Stimulated activated CD4-positive, alpha-beta T cell treated with anti-CD3 and anti-CD28 coated beads, Interleukin-4, amount 100 ng/mL, for 4 hours (primary cell): ENCODE measurements at regions not wholly inside any gene's neighbourhood (a gene's known extent, or its start where the extent isn't known, plus 50 kb on each side); places are given as distances from the start of the nearest gene placed in this dataset.

ENCODE experiments used
- DNase-seq, 2 experiments: peaks; one replicate each; pipeline ENCODE4 v3.0.0-alpha.2; 2020

DNA sequence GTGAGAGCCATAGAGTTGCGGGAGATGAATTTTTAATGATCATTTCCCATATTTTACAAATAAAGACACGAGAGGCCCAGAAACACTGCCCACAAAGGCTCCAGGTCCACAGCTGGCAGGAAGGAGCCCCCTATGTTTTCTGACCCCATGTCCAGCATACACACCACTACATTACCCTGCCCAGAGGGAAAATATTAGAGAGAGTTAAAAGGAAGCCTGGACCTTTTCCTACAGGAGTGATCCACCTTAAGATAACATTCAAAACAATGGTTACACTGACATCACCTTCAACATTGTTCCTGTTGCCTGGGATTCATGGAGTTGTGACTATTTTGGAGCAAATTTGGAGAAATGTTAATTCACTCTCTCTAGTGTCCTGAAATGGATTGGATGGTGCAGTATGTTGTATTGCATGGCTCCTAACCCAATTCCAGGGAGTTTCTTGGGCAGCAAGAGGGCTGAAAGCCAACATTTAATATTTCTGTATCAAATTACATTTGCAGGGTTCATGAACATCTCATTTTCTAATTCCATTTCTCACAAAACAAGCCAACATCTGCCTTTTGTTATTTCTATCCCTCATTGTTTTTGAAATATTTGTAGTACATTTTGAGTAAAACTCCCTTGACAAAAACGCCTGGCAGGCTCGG, 172.5 kb downstream of the DLEU7 start:
- DNase-seq = no peak

DNA sequence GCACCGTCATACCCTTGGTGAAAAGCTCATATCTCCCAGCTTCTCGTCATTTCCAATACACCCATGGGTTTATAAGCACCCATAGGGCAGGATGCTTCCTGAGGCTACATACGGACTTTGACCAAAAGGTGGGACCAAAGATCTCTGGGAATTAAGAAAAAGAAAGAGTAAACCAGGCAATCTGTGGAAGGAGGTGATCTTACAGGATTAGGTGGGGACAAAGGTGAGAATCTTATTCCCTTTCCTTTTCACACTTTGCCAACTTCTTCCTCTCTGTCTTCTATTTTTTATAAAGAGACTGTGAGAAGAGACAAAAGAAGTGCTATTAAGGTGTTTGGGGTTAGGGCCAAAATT, 172.0 kb downstream of the DLEU7 start:
- no peak for DNase-seq

DNA sequence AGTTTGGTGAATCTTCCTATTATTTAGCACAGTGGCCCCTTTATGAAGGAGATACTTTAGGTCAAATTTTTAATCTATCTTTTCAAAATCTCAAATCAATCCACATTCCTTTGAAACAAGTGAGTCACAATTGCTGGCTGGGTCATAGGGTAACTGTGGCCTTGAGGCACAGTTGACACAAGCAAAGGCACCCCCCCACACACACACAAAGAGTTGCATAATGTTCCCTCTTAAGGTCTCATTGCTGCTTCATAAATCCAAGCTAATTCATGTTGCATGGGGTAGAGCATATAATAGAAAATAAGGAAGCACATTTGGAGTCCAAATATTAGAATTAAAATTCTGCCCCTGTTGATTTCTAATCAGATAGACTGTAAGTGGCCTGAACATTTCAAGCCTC, 171.5 kb downstream of the DLEU7 start:
- DNase-seq = no peak

DNA sequence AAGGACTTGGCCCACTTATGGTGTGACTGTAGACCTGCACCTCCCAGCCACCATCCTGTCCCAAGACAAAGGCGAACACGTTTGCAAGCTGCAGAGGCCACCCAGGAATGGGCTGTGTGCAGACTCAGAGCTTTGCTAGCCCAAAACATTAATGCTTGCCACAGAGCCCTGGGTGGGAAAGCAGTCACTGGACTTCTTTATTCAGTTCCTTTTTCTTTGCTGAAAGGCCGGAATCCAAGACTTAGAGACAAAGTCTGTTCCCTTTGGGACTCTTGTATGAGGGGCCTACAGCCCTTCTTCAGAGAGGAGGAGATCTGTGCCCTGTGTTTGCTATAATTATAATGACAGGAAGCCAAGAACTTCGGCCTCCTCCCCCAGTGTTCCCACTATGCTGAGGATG, 167.8 kb downstream of the DLEU7 start:
- DNase-seq = no peak

DNA sequence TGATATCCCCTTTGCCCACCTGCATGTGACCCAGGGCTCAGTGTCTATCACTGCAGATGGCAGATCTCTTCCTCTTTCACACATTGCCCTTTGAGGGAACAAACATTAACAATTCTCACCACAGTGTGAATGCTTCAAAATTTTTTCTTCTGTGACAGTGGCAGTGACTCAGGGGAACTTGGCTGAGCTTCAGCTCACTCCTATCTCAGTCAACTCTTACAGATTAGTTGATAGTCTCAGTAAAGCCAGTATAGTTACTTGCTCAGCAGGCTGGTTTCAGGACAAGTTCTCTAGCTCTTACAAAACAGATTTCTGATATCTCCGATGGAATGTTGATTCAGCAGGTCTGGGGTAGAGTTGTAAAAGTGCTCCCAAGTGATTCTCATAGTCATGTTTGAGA, 166.9 kb downstream of the DLEU7 start:
- DNase-seq = no peak

DNA sequence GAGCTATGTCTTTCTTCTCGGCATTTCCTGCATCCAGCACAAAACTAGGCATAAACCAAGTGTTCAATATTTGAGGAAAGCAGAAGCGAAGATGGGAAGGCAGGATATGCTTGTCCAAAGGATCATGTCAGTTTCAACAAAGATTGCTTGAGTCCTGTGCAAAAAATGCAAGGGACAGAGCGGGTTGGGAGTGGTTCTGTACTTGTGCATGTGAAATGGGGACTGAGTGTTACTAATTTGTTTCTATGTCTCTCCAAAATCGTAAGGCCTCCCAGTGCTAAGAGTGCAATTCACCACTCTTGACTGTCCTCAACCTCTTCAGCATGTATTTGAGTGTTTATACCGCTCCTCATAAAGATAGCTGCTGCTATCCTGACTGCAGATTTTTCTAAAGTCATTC, 166.2 kb downstream of the DLEU7 start:
- no peak for DNase-seq

DNA sequence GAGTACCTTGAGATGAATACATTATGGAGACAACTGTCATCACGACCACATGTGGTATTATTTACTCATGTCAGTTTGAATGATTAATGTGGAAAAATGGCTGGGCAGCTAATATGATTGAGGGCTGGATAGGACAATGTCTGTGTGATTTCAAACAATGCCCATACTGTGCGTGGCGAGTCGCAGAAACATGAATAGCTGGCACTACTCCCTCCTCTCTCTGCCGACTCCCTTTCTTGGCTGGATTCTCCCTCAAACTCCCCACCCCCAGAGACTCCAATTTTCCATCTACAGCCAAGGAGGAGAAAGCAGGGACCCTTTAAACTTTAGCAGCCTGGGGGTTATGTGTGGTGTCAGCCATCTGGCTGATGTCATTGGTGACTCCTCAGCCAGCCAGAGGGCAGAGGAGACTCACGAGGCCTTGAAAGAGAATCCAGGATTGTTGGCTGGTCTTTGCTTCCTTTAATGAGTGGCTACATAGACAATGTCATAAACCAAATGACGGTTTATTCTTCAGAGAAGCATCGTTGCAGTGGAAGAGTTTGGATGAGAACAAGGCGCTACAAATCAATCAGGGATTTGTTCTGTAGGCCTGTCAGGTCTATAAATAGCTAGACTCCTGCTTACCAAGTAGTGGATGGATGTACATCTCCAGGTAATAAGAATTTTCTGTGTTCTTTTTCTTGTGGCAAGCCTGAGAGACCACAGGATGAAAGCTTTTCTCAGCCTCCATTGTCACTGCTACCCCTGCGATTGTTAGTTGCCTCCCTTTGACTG, 165.6 kb downstream of the DLEU7 start:
- DNase-seq = no peak

DNA sequence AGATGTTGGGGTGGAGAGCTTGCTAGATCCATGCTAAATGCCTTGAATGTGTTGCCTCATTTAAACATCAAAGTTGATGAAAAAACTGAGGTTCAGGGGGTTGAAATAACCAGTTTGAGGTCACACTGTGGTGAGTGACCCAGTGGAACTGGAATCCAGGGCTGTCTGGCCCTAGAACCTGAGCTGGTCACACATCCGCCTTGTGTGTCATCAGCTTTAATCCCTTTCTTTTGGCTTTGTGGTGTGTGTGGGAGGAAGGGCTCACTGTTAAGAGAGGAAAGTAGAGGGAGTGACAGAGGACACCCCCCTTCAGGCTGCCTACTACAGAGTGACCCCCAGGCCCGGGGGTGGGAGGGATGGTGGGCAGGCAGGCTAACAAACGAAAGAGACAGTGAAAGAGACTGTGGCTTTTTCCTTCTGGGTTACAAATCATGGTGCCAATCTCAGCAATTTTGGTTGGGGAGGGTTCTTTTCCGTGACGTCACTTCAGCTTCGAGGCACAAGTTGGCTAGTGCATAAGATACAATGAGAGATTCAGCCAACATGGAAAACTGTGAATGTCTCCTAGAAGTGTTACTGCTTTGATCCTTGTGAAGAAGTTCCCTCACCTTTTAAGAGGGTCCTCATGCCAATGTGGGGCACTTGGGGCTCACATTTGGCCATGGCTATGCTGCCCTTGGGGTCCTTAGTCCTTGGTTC, 164.9 kb downstream of the DLEU7 start:
- DNase-seq = no peak

DNA sequence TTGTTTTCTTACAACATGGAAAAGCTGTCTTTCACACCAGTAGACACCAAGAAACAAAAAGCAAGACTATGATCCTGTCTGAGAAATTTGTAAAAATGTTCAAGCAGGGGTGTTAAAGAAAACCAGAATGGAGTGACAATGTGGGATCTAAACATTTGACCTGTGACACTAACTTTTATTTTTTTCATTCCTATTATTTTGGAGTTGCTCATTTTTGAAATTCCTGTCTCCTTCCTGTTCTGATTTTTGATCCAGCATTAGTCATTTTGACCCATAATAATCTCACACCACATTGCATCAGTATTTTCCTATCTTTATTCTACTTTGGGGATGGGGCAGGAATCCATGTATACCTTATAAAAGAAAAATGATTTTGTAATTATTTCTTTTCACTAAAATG, 164.2 kb downstream of the DLEU7 start:
- DNase-seq = no peak

DNA sequence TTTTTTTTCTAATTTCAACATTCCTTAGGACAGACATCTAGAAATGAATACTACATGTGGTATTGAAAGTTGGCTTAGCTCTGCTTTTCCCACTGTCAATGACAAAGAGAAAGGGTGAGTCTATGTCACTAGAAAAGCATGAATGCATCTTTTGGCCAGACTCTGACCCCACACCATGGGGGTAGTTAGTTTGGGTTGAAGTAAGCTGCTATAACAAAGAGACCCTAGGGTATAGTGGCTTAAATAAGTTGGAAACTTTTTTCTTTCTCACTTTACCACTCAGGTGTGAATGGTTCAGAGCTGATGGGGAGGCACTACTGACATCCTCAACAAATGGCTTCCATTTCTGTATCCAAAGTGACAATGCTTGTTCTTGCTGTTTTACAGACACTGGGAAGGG, 161.5 kb downstream of the DLEU7 start:
- DNase-seq = no peak

DNA sequence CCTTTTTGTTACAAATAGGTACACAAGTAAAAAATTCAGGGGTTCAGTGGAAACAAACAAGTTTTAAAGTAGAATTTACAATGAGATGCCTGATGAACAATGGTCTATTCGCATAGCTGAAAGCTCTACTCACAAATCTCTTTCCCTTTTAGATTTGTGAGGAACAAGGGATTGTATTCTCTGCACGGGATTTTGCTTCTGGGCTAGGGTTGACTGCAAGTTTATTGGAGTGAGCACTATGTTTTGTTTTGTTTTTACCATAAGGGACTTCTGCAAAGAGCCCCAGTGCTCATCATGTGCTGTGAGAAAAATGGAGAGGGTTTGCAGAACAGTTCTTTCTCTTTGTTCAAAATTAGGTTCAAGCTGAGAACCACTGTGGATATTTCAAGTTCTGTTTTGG, 160.5 kb downstream of the DLEU7 start:
- DNase-seq = no peak

DNA sequence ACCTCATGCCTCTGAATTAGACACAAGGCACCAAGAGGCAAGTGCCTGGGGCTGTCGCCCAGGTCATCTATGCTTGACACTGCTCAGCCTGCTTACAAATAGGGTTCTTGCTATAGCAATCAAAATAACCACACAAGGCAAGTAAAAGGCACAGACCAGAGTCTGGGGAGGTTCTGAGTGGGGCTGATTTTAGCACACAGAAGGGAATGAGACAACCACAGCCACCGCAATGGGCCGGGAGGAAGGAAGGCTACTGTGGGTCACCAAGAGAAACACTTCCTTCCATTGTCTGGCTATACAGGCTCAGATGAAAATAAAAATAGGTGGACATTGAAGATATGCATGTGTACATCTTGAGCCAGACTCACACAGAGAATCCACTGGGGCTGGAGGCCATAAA, 159.1 kb downstream of the DLEU7 start:
- no peak for DNase-seq

DNA sequence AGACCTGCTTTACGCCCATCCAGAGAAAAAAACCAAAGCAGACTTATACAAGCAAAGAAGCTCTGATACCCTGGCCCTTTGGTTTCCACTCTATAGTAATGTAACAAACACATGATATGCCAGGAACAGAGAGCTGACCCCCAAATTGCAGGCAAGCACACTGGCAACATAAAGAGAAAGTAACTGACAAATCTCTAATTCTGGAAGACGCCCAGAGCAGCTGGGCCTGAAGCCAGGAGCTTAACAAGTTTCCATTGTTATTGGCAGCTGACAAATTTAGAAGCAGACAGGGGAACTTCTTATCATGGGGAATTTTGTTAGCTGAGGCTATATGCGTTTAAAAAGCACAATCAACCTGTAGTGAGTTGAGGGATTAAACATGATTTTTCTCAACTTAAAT, 158.0 kb downstream of the DLEU7 start:
- DNase-seq = no peak

DNA sequence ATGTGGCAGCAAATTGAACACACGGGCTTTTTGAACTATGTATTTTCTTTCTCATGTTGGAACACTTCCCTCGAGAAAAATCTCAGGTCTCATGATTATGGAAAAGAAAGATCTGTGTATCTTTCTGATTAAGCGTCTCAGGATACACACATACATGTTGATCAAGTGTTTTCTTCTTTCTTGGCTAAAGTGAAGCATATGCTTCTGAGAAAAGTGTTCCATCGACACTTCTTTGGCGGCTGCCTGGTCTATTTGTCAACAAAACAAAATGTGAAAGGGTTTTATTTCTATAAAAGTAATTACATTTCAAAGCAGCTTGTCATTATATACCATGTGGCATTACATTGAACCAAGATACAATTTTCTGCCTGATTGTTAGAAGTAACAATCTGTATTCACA, 157.5 kb downstream of the DLEU7 start:
- no peak for DNase-seq

DNA sequence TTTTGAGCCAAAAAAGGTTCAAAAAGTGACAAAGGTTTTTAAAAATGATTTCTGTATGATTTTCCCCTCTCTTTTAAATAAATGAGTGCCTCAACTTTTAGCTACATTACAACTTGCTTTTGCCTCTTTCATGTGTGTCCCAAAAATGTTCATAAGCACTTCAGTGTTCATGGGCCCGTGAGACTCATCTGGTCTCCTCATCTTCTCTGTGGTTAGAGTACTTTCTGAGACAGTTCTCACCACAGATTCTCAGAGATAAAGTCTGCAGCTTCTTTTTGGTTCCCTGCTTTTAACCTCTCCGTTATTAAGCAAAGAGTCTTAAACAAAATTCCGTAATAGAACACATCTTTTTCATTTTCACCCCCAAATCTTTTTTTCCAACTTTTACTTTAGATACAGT, 156.9 kb downstream of the DLEU7 start:
- DNase-seq = no peak

DNA sequence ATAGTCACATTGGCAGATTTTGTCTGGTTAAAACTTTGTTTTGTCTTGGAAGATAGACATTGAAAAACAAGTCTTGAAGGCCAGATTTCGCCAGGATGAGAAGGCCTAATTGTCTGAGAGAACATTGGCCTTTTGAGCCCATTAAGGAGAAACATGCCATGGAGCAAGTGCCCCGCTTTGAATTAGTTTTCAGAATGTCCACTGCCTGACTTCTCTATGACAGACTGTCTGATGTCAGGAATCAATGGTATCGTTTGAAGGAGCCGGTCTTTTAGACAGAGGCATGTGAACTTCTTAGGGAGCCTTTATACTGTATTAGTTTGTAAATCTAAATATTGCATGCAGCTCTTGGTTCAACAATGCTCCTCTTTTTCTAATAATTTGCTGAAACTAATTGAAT, 155.9 kb downstream of the DLEU7 start:
- no peak for DNase-seq

DNA sequence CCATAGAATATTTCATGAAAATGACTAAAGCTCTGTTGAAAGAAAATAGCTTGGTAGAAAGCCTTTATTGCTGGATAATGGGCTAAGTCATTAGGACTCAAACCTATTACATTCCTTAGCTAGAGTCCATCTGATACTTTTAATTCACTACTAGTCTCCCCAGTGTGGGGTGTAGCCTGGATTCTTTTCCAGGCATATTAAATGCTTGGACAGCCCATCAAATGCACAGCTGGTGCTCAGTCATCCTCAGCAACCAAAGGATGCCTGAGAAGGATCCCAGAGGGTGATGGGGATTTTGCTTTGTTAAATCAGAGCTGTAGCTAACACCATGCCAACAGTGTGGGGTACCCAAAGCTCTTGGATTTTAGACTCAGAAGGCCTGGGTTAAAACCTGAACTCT, 153.5 kb downstream of the DLEU7 start:
- DNase-seq = no peak

DNA sequence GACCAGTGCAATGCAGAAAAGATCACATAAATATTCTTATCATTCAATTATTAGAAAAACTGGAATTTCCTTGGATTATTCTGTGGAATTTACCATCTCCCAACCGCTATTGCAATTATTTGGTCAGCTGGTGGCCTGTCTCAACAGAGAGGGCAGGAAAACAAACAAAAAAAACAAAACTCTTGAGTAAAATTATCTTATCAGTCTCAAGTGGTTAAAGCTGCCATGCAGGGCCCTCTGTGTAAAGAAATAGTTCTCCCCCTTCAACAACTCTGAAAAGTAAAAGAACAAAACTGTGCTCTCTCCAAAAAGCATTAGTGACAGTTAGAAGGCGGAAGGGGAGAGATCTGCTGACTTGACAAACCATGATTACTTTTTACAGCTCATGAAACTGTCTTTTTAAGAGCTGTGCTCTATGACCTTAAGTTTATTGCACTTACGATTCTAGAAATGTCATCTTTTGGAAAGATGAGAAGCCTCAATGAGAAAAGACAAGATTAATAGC, 152.3 kb downstream of the DLEU7 start:
- no peak for DNase-seq

DNA sequence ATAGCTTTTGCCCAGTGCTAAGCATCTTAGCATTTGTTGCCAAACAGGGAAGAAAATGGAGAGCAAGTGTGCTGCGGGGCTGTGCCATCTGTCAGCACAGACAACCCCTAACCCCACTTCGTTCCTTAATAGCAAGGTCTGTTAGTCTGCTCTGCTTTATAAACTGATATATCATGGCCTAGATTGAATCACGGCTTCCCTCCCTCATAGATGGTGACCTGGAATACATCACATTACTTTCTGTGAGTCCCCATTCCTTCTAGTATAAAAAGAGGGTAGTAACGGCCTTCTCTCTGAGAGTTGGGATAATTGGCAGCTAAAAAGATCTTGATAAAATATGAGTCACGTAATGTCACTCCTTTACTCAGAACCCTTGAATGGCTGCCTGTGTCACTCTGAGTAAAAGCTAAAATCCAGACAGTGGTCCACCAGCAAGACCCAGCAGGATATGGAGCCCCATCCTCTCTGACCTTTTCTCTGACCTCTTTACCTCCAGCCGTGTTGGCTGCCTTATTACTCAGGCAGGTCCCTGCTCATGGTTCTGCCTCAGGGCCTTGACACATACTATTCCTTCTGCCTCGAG, 151.7 kb downstream of the DLEU7 start:
- no peak for DNase-seq

DNA sequence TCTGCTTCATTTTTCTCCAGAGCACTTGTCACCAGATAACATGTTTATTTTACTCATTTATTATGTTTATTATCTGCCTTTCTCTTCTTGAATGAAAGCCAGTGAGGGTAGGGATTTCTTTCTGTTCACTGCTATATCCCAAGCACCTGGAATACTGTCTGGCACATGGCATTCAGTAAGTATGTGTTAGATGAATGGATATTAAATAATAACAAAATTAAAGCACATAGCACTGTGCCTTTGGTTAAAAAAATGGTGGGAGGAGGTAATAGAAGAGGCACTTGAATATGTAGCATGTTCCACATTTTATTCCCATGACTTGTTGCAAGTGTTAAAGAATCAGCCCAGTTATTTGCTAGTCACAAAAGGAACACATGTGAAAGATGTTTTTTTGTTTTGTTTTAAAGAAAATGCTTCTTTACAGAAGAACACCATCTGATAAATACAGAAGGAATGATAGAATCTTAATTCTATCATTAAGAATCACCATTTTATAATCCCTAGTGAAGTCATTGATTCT, 151.0 kb downstream of the DLEU7 start:
- DNase-seq = no peak

DNA sequence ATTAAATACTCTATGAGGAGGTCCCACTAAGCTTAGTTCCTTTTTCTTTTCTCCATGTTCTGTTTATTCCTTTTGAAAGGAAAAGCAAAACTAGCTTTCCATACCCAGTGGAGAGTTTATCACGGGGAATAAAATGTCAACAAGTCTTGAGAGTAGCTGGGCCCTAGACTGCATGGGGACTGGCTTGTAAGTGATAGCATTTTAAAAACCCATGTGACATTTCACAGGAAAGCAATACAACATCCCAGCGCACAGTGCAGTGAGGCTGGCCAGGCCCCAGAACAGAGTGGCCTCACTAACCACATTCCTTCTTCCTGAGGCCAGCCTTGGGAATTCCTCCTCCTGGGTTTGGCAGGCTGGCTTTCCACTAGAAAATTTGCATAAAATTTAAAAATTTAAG, 149.8 kb downstream of the DLEU7 start:
- no peak for DNase-seq

DNA sequence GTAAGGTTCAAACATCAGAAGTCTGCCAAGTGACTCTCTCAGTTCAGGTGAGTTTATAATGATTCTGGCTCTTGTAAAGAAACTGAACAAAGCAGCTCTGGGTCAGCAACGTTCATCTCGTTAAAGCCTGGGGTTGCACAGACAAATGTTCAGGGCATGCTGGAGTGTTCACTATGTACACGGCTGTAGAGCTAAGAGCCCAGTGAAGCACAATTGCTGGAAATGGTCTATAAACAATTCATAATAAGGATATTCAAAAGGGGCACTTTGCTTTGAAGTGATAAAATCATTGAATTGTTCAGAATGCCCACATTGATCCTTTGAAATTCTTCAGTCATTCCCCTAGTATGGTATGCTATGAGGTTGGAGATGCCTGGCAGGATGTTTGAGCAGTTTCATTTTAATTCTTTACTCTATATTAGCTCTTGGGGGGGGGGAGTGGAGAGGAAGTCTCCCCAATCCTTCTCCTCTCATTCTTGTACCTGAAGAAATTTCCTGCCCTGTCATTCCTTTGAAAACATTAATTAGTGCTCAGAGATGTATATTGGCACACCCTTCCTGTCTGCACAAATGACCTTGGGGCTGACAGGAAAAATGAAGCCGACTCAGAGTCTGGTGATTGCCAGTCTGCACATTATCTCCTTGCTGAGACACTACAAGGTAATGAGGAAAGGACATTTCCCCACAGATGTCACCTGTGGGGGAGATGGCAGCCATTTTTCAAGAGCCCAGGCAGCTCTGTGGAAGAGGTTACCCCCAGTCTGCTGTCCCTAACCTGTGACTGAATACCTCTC, 145.5 kb downstream of the DLEU7 start:
- no peak for DNase-seq
